NOMO-1 (cell line): ENCODE measurements at regions not wholly inside any gene's neighbourhood (a gene's known extent, or its start where the extent isn't known, plus 50 kb on each side); places are given as distances from the start of the nearest gene placed in this dataset.

Source experiments
- DNase-seq, 2 experiments: peaks; one replicate each; lab custom pipeline; 2025; ENCODE audit not compliant: unreplicated experiment in 2 of 2; lab: John Stamatoyannopoulos, UW

DNA sequence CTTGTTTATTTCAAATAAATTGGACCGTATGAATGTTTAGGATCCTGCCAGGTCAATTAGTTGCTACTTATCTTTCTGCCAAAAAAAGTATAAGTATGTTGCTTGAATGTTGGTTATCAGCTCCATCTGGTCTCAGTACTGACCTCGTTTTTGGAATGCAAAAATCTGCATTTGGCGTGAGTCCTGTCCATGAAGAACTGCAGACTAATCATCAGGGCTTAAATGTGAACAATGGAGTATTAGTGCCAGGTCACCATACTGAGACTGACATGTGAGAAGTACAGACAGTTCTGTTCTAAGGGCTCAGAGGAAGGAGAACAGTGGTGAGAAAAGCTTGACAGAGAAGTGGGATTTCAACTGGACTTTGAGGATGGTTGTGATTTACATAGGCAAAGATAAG, 393.1 kb upstream of the SLC14A2 start:
- no peak for DNase-seq

GRCh38 chr18:45227001-45227742, 388.1 kb upstream of the SLC14A2 start:
- no peak for DNase-seq

- DNase-seq, result no peak
Measured at GRCh38 chr18:45228796-45229388, 386.4 kb upstream of the SLC14A2 start.

DNA sequence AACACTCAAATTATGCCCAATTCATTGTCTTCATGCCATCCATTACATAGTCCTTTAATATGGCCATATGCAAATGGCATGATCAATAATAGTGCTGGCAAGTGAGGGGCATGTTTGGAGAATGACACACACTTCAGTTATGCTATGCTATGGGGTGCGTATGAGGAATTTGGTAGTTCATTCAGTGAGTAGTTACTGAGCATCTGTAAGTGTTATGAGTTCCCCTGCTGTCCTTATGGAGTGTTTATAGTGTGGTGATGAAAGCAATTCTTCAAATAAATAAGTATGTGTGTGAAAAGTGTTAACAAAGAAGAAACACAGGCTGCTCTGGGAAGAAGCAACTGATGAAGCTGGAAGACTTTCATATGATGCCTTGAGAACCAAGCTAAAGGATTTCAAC, 383.7 kb upstream of the SLC14A2 start:
- no peak for DNase-seq

- peak; percentile 10 to 57 for DNase-seq
Measured at GRCh38 chr18:45232061-45232460, 383.2 kb upstream of the SLC14A2 start.

- DNase-seq, result no peak
Measured at GRCh38 chr18:45236676-45237075, 378.6 kb upstream of the SLC14A2 start.

DNA sequence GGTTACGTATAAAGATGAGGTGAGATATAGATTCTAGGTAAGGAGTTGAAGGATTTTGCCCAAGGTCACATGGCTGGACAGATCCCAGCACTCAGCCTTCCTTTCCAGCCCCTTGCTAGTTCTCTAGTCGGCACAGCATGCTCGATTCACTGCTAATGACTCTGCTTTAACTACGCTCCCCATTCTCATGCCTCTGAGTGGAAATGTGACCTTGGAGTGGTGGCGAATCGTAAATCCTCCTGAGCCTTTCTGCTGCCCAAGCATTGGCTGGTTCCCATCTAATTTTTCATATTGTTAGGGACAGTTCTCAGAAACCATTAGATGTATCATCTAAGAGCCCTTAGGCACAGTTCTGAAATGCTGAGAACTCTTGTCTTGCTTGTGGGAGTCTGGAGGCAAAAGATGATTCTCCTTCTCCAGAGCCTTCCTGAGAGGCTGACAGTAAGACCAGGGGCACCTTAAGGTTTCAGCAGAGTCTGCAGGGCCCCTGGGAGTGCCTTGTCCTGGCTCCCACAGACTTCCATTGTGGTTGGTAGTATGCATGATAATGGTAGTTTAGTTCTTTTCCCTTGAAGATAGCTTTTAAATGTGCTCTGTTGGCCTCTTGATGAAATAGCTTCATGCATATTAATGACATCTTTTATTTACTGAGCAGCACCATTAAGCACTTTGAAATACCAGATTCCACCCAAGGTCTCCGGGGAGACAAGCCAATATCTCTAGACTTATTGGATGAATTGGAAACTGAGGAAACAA, 377.8 kb upstream of the SLC14A2 start:
- DNase-seq, result no peak

- no peak for DNase-seq
Measured at GRCh38 chr18:45241271-45241670, 374.0 kb upstream of the SLC14A2 start.

- DNase-seq, result no peak
Measured at GRCh38 chr18:45241982-45242565, 373.2 kb upstream of the SLC14A2 start.

- no peak for DNase-seq
Measured at GRCh38 chr18:45243340-45244110, 371.8 kb upstream of the SLC14A2 start.

DNA sequence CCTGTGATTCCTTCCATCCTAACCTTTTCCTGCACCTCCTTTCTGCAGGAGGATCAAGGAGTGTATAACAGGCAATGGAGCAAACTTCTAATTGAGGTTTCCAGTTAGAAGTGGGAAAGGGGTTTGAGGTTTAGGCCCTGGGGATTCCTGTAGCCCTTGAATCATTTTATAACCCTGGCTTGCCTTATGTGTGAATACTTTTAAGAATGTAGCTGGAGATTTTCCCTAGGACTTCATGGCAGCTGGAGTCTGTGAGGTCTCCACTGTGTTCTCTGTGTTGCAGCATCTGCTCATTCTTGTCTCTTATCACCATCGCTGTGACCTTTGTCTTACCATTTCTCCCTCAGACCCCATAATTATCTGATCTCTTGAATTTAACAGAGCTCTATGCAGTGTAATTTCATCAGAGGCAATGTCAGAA, 370.2 kb upstream of the SLC14A2 start:
- DNase-seq, result no peak

- DNase-seq, result no peak
Measured at GRCh38 chr18:45248240-45248903, 366.9 kb upstream of the SLC14A2 start.

DNA sequence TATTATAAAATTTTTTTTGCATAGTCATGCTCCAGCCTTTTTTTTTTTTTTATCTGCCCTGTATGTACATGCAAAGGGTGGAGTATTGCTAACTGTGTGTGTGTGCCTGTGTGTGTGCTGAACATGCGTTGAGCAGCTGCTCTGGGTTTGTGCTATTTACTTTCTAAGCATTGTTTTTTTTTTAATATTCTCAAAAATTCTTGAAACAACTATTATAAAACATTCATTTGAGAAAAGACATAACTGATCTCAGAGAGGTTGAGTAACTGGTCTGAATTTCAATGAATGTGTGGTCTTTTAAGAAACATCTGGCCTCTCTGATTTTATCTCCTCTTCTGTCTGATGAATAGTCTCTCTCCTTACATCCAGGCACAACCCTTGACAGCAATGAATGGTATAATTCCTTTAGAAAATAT, 366.0 kb upstream of the SLC14A2 start:
- DNase-seq, result no peak

- peak in 1 of 2 experiments; percentile 22 for DNase-seq
Measured at GRCh38 chr18:45250479-45250878, 364.8 kb upstream of the SLC14A2 start.

GRCh38 chr18:45251236-45251635, 364.0 kb upstream of the SLC14A2 start:
- DNase-seq, result no peak

DNA sequence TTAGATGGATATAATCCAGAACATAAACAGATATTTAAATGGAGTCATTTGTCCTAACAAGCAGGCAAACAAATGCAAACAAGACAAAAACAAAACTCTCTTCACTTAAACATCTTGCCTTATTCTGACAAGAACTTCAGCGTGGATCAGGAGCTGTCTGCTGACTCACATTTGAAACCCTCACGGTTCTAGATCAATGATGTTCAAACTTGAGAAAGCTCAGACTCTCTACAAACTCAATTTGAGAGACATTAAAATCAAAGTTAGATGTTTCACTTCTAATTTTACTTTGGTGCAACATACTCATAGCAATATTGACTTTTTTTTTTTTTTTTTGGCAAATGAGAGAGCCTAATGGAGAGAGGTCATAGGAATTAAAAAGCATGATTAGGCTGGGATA, 362.8 kb upstream of the SLC14A2 start:
- no peak for DNase-seq

DNA sequence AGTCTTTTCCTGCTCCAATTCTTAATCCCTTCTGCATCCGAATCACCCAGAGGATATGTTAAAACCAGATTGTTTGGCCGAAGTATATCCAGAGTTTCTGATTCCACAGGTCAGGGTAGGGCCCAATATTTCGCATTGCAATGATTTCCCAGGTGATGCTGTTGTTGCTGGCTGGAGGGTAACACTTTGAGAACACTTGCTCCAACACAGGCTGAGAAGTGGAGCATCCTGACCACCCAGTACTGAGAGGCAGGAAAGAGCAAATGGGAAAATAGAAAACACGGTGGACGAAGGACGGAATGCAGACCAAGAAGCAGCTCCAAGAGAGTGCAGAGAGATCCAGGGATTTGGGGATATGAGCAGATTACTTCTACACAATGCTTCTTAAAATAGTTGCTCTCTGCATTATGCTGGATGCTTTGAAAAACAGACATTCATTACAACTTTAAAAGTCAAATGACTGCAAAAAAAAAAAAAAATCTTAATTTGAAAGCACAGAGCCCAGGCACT, 362.2 kb upstream of the SLC14A2 start:
- no peak for DNase-seq

DNA sequence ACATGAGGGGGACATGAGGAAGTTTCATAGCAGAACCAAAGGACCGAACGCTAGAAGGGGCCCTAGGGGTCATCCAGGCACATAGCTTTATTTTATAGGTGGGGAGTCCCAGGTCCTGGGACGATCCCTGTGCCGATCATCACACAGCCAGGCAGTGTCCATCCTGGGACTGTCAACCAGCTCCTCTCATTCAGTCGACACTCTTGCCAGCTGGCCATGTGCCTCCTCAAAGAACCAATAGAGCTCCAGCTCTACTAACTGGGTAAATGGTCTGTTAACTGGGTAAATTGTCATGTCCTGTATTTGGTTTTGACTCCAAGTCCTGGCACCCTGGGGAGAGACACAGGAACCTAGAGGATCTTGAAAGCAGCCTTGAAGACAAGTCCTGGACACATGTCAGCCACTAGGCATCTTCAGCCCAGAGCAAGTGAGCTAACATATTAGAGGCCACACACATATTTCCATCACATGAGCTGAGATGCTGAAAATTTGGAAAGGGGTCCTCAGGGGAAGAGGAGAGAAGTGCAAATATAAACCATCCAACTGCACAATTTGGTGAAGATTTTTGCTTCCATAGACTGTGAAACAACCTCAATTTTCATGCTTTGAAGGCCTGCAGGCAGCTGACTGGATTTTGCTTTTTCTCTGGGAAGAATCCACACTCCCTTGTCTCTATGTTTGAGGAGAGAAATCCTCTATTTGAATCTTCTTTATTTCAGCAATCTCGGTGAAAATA, 361.1 kb upstream of the SLC14A2 start:
- DNase-seq, result no peak

DNA sequence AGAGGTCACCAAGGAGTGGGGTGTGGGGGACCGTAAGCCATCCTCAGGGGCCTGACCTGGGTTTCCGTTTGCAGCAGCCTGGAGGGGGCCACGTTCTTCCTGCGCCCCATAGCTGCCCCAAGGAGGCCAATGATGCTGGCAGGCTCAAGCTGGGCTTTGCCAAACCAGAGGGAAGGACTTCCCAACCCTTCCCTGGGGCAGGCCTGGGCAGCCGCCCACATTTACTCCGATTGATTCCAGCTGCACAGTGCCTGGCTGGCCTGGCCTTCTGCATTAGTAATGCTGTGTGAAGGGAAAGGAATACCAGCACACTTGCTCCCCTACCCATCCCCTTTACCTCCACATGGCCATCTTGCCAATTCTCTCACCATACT, 360.6 kb upstream of the SLC14A2 start:
- no peak for DNase-seq
